C4-2B (cell line): ENCODE measurements at regions not wholly inside any gene's neighbourhood (a gene's known extent, or its start where the extent isn't known, plus 50 kb on each side); places are given as distances from the start of the nearest gene placed in this dataset.

Source experiments
- H3K27ac ChIP-seq: fragments of 450-650 bp; 2 replicates; pipeline ENCODE4 v1.5.1; 2017
- CTCF ChIP-seq: fragments of 450-650 bp; conservative IDR thresholded peaks from 2 replicates; pipeline ENCODE4 v1.5.1; 2017; ENCODE audit warnings: mild to moderate bottlenecking
- ZFX ChIP-seq: fragments of 450-650 bp; IDR thresholded peaks from 2 replicates; pipeline ENCODE4 v1.6.1; 2017

GRCh38 chr13:89136678-89137077 is 1465.5 kb downstream of the SLITRK5 start:
- TF ChIP-seq ZFX: no peak
- no peak for TF ChIP-seq CTCF

GRCh38 chr13:89150362-89150761 is 1479.2 kb downstream of the SLITRK5 start:
- TF ChIP-seq CTCF: no peak
- H3K27ac ChIP-seq: no peak overlapping the region

More at GRCh38 chr13:89136678-89137077, 1465.5 kb downstream of the SLITRK5 start:
- H3K27ac ChIP-seq: no peak overlapping the region

- TF ChIP-seq ZFX: no peak
- TF ChIP-seq CTCF: no peak
- H3K27ac ChIP-seq: no peak overlapping the region
These were observed 1482.8 kb downstream of the SLITRK5 start for GRCh38 chr13:89153941-89154340.

- TF ChIP-seq CTCF (no peak), ZFX (no peak)
These were observed 1491.9 kb downstream of the SLITRK5 start for GRCh38 chr13:89163096-89163495.

GRCh38 chr13:89165685-89166084 is 1494.5 kb downstream of the SLITRK5 start:
- no peak overlapping the region for H3K27ac ChIP-seq
- TF ChIP-seq CTCF (no peak), ZFX (no peak)

More at GRCh38 chr13:89163096-89163495, 1491.9 kb downstream of the SLITRK5 start:
- no peak overlapping the region for H3K27ac ChIP-seq

- TF ChIP-seq ZFX (no peak), CTCF (no peak)
- H3K27ac ChIP-seq: no peak overlapping the region
These were observed 1498.8 kb downstream of the SLITRK5 start for GRCh38 chr13:89169951-89170350.

- TF ChIP-seq ZFX (no peak), CTCF (no peak)
These were observed 1509.9 kb downstream of the SLITRK5 start for GRCh38 chr13:89181041-89181440.

More at GRCh38 chr13:89181041-89181440, 1509.9 kb downstream of the SLITRK5 start:
- no peak overlapping the region for H3K27ac ChIP-seq
